ENCODE measurements at regions not wholly inside any gene's neighbourhood (a gene's known extent, or its start where the extent isn't known, plus 50 kb on each side); places are given as distances from the start of the nearest gene placed in this dataset.

DNA sequence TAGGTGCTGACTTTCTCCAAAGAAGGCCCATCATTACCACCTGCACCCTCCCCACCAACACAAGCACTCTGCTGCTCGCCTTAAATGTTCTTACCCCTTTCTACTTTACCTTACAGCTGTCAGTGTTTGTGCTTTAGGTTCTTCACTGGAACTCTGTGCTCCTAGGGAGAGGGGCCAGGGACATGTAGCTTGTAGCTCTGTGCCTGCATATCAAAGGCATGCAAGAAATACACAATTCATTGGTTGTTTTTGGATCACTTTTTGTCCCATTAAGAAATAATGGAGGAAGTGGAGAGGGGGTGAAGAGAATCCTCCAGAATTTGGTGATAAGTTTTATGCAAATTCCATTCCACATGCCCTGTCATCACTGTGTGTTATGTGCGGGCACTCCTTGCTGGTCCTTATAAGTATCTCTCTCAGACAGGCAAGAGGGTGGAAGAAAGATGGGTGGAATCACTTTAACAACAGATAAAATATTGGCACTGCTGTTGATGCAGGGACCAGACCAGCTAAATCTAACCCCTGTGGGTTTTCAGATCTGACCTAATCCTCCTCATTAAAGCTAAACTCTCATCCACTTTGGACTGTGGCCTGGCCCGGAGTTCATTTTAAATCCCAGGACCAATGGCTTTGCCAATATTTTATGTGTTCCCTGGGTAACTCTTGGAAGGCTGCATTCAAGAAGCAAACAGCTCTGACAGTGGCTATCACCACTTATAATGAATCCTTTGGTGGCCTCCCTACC is 375.8 kb upstream of the NFE2L3 start:
- Histone ChIP-seq H3K9ac (ENCODE audit: insufficient read length, low read depth) (no peak overlapping the region), H3K27me3 (ENCODE audit: insufficient read depth, insufficient read length) (no peaks in the 10 kb centered on the region), H3K9me3 (ENCODE audit: insufficient read depth, low read length) (no peaks in the 10 kb centered on the region), H3K4me1 (ENCODE audit: insufficient read depth, insufficient read length) (no peaks in the 10 kb centered on the region), H3K36me3 (ENCODE audit: insufficient read depth, insufficient read length, low read length) (no peaks in the 10 kb centered on the region), H3K4me3 (ENCODE audit: insufficient read length, low read depth) (no peak overlapping the region)
- no peak for DNase-seq (ENCODE audit: low read depth, low spot score)
- no peak for TF ChIP-seq YY1 (IDR thresholded peaks at IDR 0.05; ENCODE audit: insufficient read depth, insufficient read length)
- TF ChIP-seq ZNF274 (IDR thresholded peaks at IDR 0.05; ENCODE audit: low read depth, low read length) = no peak
- no peak for TF ChIP-seq SUZ12 (IDR thresholded peaks at IDR 0.05; ENCODE audit: extremely low read depth, insufficient read depth, insufficient read length)

DNA sequence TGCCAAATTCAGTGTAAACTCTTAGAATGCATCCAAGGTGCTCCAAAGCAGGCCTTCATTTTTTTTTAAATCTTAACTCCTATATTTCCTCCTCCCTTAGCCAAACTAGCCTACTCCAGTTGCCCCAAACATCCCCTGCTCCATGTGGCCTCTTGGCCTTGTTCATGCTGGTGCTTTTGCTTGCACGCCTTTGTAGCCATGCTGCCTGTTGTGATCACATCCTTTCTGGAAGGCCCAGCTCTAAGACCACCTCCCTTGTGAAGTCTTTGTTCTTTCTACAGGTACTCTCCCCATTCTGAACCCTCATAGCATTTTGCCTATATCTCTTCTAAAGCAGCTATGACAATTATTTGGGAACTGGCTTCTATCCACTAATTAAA is 375.3 kb upstream of the NFE2L3 start:
- Histone ChIP-seq H3K27me3 (ENCODE audit: insufficient read depth, insufficient read length) (no peaks in the 10 kb centered on the region), H3K4me1 (ENCODE audit: insufficient read depth, insufficient read length) (no peaks in the 10 kb centered on the region), H3K9ac (ENCODE audit: insufficient read length, low read depth) (no peak overlapping the region), H3K36me3 (ENCODE audit: insufficient read depth, insufficient read length, low read length) (no peaks in the 10 kb centered on the region), H3K4me3 (ENCODE audit: insufficient read length, low read depth) (no peak overlapping the region), H3K9me3 (ENCODE audit: insufficient read depth, low read length) (no peaks in the 10 kb centered on the region)
- DNase-seq (ENCODE audit: low read depth, low spot score) = no peak
- TF ChIP-seq ZNF274 (IDR thresholded peaks at IDR 0.05; ENCODE audit: low read depth, low read length) (no peak), SUZ12 (IDR thresholded peaks at IDR 0.05; ENCODE audit: extremely low read depth, insufficient read depth, insufficient read length) (no peak), YY1 (IDR thresholded peaks at IDR 0.05; ENCODE audit: insufficient read depth, insufficient read length) (no peak)

GRCh38 chr7:25777969-25778708 is 373.9 kb upstream of the NFE2L3 start:
- Histone ChIP-seq H3K36me3 (ENCODE audit: insufficient read depth, insufficient read length, low read length) (no peaks in the 10 kb centered on the region), H3K27me3 (ENCODE audit: insufficient read depth, insufficient read length) (no peaks in the 10 kb centered on the region), H3K9ac (ENCODE audit: insufficient read length, low read depth) (no peak overlapping the region), H3K4me3 (ENCODE audit: insufficient read length, low read depth) (no peak overlapping the region), H3K9me3 (ENCODE audit: insufficient read depth, low read length) (no peaks in the 10 kb centered on the region), H3K4me1 (ENCODE audit: insufficient read depth, insufficient read length) (no peaks in the 10 kb centered on the region)
- DNase-seq (ENCODE audit: low read depth, low spot score) = no peak
- no peak for TF ChIP-seq YY1 (IDR thresholded peaks at IDR 0.05; ENCODE audit: insufficient read depth, insufficient read length)
- TF ChIP-seq ZNF274 (IDR thresholded peaks at IDR 0.05; ENCODE audit: low read depth, low read length) = no peak
- TF ChIP-seq SUZ12 (IDR thresholded peaks at IDR 0.05; ENCODE audit: extremely low read depth, insufficient read depth, insufficient read length) = no peak

DNA sequence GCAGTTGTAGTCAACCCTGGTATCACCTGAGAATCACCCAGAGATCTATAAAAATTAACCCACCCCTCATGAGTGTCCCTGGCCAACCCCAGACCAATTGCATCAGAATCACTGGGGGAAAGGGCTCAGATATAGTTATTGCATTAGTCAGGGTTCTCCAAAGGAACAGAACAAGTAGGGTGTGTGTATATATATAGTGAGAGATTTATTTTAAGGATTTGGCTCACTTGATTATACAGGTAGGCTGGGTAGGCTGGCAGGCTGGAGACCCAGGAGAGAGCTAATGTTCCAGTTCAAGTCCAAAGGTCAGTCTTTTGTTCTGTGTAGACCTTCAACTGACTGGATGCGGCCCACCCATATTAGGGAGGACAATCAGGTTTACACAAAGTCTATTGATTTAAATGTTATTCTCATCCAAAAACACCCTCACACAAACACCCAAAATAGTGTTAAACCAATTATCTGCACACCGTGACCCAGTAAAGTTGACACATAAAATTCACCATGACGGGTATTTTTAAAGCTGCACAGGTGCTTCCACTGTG is 372.9 kb upstream of the NFE2L3 start:
- Histone ChIP-seq H3K4me3 (ENCODE audit: insufficient read length, low read depth) (no peak overlapping the region), H3K4me1 (ENCODE audit: insufficient read depth, insufficient read length) (no peaks in the 10 kb centered on the region), H3K9ac (ENCODE audit: insufficient read length, low read depth) (no peak overlapping the region), H3K9me3 (ENCODE audit: insufficient read depth, low read length) (no peaks in the 10 kb centered on the region), H3K36me3 (ENCODE audit: insufficient read depth, insufficient read length, low read length) (no peaks in the 10 kb centered on the region), H3K27me3 (ENCODE audit: insufficient read depth, insufficient read length) (no peaks in the 10 kb centered on the region)
- DNase-seq (ENCODE audit: low read depth, low spot score) = no peak
- TF ChIP-seq SUZ12 (IDR thresholded peaks at IDR 0.05; ENCODE audit: extremely low read depth, insufficient read depth, insufficient read length) = no peak
- TF ChIP-seq ZNF274 (IDR thresholded peaks at IDR 0.05; ENCODE audit: low read depth, low read length) = no peak
- no peak for TF ChIP-seq YY1 (IDR thresholded peaks at IDR 0.05; ENCODE audit: insufficient read depth, insufficient read length)

DNA sequence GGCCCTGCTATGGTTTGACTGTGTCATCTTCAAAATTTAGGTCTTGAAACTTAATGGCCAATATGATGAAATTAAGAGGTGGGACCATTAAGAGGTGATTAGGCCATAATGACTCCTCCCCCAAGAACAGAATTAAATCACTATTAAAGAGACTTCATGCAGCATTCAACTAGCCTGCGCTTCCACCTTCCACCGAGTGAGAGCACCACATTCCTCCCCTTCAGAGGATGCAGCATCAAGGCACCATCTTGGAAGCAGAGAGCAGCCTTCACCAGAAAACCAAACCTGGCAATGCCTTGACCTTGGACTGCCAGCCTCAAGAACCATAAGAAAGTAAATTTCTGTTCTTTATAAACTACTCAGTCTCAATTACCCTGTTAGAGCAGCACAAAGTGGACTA is 371.1 kb upstream of the NFE2L3 start:
- DNase-seq (ENCODE audit: low read depth, low spot score) = no peak
- H3K9me3 ChIP-seq (ENCODE audit: insufficient read depth, low read length) = no peaks in the 10 kb centered on the region

DNA sequence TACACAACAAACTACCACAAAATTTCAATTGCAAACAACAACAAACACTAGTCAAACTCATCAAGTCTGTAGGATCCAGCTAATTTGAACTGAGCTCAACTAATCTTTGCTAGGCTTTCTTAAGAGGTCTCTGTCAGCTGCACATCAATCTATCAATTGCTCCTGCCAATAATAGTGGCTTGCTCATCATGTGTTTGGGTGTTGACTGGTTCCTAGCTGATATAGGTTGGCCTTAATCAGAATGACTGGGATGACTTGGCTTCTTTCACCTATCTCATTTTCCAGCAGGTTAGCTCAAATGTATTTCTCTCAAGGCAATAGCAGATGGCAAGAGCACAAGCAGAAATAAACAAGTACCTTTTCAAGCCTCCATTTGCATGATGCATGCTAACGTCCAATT is 370.3 kb upstream of the NFE2L3 start:
- no peak overlapping the region for H3K9ac ChIP-seq (ENCODE audit: insufficient read length, low read depth)
- no peak for DNase-seq (ENCODE audit: low read depth, low spot score)
- no peak overlapping the region for H3K4me3 ChIP-seq (ENCODE audit: insufficient read length, low read depth)
- no peaks in the 10 kb centered on the region for H3K27me3 ChIP-seq (ENCODE audit: insufficient read depth, insufficient read length)
- H3K4me1 ChIP-seq (ENCODE audit: insufficient read depth, insufficient read length) = no peaks in the 10 kb centered on the region
- no peaks in the 10 kb centered on the region for H3K36me3 ChIP-seq (ENCODE audit: insufficient read depth, insufficient read length, low read length)
- no peaks in the 10 kb centered on the region for H3K9me3 ChIP-seq (ENCODE audit: insufficient read depth, low read length)
- no peak for TF ChIP-seq YY1 (IDR thresholded peaks at IDR 0.05; ENCODE audit: insufficient read depth, insufficient read length)
- no peak for TF ChIP-seq SUZ12 (IDR thresholded peaks at IDR 0.05; ENCODE audit: extremely low read depth, insufficient read depth, insufficient read length)
- TF ChIP-seq ZNF274 (IDR thresholded peaks at IDR 0.05; ENCODE audit: low read depth, low read length) = no peak

More for the DNA sequence above, 371.1 kb upstream of the NFE2L3 start:
- Histone ChIP-seq H3K4me1 (ENCODE audit: insufficient read depth, insufficient read length) (no peaks in the 10 kb centered on the region), H3K36me3 (ENCODE audit: insufficient read depth, insufficient read length, low read length) (no peaks in the 10 kb centered on the region), H3K9ac (ENCODE audit: insufficient read length, low read depth) (no peak overlapping the region), H3K27me3 (ENCODE audit: insufficient read depth, insufficient read length) (no peaks in the 10 kb centered on the region), H3K4me3 (ENCODE audit: insufficient read length, low read depth) (no peak overlapping the region)
- TF ChIP-seq SUZ12 (IDR thresholded peaks at IDR 0.05; ENCODE audit: extremely low read depth, insufficient read depth, insufficient read length) (no peak), YY1 (IDR thresholded peaks at IDR 0.05; ENCODE audit: insufficient read depth, insufficient read length) (no peak), ZNF274 (IDR thresholded peaks at IDR 0.05; ENCODE audit: low read depth, low read length) (no peak)

- Histone ChIP-seq H3K4me1 (ENCODE audit: insufficient read depth, insufficient read length) (no peaks in the 10 kb centered on the region), H3K9me3 (ENCODE audit: insufficient read depth, low read length) (no peaks in the 10 kb centered on the region), H3K4me3 (ENCODE audit: insufficient read length, low read depth) (no peak overlapping the region), H3K27me3 (ENCODE audit: insufficient read depth, insufficient read length) (no peaks in the 10 kb centered on the region), H3K9ac (ENCODE audit: insufficient read length, low read depth) (no peak overlapping the region), H3K36me3 (ENCODE audit: insufficient read depth, insufficient read length, low read length) (no peaks in the 10 kb centered on the region)
- no peak for DNase-seq (ENCODE audit: low read depth, low spot score)
- TF ChIP-seq SUZ12 (IDR thresholded peaks at IDR 0.05; ENCODE audit: extremely low read depth, insufficient read depth, insufficient read length) (no peak), YY1 (IDR thresholded peaks at IDR 0.05; ENCODE audit: insufficient read depth, insufficient read length) (no peak), ZNF274 (IDR thresholded peaks at IDR 0.05; ENCODE audit: low read depth, low read length) (no peak)
These were observed 365.1 kb upstream of the NFE2L3 start for GRCh38 chr7:25786936-25787335.

Measured in NT2/D1 (cell line).